ENCODE measurements at regions not wholly inside any gene's neighbourhood (a gene's known extent, or its start where the extent isn't known, plus 50 kb on each side); places are given as distances from the start of the nearest gene placed in this dataset.

DNA sequence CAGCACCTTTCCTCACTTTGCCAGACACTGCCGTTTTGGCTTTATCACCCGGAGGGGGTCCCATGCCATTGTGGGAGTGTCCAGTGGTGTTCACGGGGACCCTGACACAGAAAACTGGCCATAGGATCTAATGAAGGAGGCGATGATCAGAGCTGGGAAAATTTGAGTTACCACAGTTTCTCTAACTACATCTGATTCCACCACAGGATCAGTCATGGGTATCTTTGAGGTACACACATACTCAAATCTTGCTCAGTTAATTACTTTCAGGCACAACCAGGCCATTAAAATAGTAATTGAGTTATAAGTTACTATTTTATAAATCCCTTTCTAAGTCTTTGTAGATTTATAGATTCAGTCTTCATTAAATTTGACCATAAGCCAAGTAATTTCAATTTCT is 215.1 kb downstream of the PRL start:
- no peak for DNase-seq

DNA sequence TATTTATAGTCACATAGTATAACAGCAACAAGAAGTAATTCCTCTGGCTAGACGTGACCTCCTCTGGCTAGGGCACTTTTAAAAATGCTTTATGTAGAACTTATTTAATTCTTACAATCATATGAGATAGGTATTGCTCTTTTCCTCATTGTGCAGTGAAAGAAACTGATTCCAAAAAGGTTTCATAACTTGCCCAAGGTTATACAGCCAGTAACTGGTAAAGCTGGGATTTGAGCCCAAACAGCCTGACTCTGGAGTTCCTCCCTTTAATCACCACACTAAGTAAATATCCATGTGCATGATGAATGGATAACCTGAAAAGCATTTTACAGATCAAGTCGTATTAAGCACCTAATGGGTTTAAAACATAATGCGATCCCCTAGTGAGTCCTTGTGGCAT is 214.6 kb downstream of the PRL start:
- no peak for DNase-seq

DNA sequence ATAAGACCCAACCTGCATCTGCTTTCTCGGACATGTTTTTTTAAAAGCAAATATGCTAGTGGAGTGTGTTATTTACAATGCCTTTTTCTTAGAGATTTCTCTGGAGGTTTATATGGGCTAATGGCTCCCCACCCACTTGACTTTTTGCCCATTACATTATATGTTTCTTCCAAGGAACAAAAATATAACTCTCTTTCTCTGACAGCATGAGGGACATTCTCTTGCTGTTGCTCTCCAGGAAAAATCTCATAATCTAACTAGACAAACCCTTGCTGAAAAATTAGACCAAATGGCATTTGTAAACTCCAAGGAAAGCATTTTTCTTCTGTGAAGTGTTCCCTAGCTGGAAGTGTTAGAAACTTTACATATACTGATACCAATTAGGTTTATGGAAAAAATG is 213.7 kb downstream of the PRL start:
- no peak for DNase-seq

DNA sequence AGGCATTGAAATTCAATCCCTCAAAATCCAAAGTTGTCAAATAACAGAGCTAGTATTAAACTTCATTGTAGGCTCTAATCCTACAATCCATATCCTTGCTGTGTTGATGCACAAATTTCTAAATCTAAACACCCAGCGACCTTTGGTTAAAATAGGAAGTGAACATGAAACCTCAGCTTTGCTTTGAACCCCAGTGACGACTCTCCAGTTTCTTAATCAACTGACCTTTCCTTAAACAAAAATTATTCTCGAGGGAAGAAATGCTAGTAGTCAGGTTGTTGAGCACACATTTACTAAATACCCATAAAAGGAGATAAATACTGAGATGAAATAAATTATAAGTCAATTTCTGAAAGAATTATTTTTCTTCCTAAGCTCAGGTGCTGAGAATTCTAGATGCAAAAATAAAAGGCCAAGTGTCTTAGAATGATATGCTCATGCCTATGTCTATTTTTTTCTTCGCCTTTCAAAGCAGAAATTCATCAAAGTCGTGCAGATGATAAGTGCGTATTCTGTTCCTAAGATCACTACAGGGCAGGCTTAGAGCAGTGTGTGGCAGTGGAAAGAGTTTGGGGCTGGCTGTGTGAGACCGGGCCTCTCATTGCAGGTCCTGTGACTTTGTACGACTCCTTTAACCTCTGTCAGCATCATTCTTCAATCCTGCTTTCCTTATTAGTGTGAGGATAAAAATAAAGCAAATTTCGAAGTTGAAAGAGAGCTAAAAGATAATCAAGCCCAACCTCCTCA is 208.7 kb downstream of the PRL start:
- no peak for DNase-seq

DNA sequence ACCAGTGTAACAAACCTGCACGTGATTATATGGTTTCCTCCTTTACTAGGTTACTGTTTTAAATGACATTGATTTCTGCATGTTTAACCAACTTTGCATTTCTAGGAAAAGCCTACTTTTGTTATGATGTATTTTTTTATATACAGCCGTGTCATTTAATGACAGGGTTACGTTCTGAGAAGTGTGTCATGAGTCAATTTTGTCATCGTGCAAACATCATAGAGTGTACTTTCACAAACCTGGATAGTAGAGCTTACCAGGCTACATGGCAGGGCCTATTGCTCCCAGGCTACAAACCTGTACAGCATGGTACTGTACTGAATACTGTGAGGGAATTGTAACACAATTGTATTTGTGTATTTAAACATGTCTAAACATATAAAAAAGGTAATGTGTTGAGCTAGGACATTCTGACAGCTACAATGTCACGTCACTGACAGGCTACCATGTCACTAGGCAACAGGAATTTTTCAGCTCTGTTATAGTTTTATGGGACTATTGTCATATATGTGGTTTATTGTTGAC is 205.3 kb downstream of the PRL start:
- DNase-seq, result no peak

DNA sequence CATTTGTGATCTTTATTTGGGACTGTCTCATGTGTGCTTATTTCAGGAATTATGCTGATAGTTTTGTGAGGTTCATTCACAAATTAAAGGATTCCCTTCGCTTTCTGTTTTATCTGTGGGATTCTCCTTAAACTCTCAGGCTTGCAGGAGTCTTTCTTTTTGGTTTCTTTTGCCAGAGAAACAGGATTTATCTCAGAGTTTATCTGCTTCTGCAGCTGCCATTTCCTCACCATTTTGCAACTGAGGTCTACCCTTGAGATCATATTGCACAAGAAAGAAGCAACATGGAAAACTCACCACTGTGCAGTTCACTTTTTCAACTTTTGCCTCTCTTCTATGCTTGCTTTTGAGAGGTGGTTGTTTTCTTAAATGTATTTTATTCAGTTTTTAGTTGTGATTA is 201.0 kb downstream of the PRL start:
- DNase-seq, result no peak

DNA sequence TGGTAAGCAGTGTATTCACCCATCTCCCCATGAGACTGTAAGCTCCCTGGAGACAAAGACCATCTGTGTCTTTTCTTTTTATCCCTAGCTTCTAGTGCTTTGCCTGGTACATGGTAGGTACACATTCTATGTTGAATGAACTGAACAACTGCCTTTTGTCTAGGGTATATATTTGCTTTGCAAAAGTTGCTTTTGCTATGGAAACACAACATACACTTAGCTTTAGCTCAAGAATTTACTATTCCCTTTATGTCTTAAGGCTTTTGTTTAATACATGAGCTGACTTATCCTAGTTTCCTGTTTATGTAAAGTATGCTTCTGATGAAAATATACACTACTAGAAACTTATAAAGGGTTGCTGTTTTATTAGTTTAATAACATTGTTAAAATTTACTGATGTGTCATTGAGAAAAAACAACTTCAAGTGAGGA is 198.2 kb downstream of the PRL start:
- DNase-seq, result no peak

DNA sequence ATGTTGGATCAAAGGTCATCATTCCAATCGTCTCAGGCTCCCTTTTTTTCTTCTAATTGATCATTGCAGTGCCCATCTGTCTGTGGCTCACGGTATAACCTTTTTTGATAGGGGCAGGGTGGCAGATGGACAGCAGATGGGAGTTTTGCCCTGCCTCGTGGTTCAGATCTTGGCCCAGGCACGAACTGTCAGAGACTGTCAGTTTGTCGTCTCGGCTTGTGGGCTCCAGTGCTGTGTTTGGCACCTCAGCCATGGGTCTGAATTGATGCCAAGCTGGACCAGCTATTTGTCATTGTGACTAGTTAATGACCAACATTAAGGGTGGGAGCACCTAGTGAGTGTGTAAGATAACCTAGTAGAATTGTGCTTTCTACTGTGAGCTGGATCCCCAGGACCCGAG is 197.6 kb downstream of the PRL start:
- DNase-seq, result no peak

DNA sequence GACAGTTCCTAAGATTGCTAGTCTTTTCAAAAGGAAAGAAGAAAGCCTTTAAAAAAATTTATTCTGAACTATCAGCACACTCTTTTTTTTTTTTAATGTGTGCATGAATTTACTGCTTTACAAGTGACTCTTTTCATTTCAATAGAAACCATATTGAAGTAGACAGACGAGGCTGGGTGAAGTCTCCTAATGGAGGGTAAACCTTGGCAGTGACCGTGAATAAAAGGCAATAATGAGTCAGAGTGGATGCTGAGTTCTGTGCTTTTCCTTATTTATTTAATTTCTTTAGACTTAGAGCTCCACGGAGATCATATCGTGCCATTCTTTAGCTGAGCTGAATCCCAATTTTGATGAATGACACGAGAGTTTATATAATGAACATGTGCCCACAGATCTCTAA is 196.9 kb downstream of the PRL start:
- no peak for DNase-seq

DNA sequence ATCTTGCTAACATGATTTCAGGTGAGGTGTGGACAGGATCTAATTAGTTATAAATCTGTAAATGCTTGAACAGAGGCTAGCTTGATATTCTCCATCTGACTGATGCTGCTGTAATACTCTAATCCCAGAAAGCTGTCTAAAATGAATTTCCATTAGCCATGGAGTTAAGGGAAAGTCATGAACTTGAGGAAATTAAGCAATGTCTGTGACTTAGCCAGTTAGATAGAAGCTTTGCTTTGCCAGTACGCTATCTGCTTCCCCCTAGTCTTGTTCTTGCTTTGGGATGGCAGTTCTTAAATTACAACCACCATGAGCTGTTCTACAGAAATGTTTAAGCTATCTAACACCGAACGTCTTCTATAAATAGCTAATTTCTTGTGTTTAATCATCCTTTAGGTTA is 195.7 kb downstream of the PRL start:
- DNase-seq, result no peak

DNA sequence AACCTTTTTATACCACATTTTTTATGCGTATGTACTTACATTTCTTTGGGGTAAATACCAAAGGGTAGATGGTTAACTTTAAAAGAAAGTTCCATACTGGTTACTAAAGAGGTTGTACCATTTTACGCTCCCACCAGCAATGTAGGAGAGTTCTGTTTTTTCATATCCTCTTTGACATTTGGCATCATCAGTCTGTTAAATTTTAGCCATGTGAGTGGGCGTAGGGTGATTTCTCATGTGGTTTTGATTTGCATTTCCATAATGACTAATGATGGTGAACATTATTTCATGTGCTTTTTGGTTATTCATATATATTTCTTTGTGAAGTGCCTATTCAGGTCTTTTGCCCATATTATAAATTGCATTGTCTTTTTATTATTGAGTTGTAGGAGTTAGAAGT is 194.2 kb downstream of the PRL start:
- no peak for DNase-seq

DNA sequence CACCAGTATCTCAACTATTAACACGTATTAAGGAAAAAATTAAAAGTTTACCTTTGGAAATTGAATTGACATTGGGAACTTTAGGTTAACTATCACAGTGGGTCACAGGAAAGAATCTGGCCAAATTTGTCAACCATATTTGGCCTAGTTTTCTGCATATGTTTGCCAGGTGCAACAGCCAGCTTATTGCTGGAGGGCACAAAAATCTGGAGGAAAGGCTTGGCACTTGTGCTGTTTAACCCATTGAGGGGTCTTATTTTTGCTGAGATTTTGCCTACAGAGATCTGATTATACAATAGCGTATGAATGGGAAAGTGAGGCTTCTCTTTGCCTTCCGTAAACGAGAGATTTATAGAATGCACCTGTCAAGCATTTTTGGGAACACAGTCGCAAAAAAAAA is 190.4 kb downstream of the PRL start:
- no peak for DNase-seq

DNA sequence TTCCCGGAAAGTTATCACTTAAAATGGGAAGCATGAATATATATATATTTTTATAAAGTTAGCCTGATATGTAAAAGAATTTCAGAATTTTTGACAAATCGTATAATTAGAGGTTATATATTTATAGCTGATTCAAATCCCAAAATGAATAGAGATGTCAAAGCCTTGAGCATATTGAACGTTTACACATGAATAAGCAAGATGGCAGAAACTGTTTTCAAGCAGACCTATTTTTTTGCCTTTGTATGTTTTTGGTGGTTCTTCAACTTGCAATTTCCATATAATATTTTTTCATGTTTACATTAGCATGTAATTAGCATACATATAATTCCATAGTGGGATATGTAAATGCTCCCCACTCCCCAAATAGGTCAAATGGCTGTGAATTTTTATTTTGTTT is 189.9 kb downstream of the PRL start:
- no peak for DNase-seq

DNA sequence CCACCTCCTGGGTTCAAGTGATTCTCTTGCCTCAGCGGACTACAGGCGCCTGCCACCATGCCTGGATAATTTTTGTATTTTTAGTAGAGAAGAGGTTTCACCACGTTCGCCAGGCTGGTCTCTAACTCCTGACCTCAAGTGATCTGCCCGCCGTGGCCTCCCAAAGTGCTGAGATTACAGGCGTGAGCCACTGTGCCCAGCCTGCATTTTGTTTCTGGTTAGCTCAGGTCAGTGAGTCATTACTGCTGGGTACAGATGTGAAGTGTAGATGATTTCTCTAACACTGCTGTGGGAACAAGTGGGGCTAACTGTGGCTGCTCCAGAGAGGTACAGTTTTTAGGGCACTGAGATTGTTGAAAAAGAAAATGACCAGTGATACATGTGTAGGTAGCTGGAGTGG is 188.6 kb downstream of the PRL start:
- DNase-seq, result no peak

DNA sequence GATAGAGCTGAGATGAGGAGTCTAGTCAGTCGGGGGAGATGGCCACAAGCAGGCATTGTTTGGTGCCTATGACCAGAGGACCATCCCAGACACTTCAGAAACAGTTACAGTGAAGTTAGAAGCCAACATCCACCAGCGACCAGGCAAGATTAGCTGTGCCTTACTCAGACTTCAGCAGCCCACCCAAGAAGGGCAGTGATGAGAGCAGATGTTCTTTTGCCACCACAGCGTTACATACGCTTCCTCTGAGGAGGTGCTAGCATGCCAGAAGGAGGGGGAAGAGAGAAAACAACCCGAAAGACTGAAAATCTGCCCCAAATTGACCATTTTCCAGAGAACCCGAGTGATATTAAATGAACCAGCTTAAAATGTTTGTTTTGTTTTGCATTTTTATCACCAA is 186.8 kb downstream of the PRL start:
- DNase-seq, result no peak

DNA sequence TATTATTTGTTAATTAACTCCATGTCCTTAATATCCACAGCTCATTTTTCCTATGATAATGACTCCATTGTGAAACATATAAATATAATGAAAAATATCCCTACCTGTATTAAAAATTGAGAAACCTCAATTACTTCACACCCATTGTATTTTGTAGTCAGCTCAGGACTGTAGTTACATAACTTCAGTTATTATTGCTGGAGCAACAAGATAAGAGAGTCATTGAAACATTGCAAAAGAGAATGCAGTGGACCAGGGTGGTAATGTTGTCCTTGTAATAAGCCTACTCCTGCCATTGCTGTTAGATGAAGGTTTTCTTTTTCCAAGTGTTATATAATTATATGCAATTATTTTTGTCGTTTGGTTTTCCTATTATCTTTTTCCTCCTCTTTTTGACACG is 184.4 kb downstream of the PRL start:
- no peak for DNase-seq

DNA sequence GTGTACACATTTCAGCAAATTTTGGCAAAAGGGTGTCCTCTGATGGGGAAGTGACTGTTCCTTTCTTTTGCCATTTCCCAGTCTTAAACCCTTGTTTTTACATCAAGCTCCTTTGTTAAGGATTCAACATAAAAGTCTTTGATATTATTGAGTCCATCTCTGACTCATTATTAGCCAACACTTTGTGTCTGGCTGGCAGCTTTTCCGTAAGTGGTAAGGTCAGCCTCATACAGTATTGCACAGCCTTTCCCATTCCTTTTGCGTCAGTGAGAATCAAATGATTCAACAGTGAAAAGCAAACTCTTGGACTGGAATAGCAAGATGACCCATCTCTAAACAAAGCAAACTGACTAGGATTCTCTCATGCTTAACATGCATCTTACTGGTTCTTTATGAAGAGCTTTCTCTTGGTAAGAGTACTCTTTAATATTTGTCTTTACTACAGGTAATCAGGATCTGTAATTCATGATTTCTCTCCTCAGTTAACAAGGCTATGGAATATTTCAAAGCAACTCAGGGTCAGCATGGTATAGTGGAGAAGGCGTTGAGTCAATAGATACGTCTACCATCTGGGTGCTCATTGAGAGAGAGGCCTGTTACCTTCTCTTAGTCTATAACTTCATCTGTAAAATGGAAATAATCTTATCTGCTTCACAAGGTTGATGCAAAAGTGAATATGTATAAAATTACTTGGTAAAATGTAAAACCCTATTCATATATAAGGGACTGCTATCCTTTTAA is 183.6 kb downstream of the PRL start:
- no peak for DNase-seq

DNA sequence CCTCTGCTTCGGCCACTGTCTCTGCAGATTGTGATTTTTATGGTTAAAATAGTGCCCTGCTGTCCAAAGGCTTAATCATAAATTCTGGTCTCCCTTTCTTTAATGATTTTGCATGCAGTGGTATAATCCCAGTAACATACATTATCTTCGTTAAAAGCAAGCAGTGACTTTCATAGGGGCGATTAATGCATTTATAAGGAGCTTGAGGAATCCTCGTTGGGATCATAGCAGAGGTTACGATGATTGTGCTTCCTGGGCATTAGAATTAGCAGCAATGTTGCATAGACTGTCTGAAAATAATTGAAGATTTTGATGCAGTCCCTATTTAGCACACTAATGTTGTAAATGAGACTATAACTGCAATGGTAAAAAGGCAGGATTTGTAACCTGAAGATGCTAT is 181.3 kb downstream of the PRL start:
- no peak for DNase-seq

DNA sequence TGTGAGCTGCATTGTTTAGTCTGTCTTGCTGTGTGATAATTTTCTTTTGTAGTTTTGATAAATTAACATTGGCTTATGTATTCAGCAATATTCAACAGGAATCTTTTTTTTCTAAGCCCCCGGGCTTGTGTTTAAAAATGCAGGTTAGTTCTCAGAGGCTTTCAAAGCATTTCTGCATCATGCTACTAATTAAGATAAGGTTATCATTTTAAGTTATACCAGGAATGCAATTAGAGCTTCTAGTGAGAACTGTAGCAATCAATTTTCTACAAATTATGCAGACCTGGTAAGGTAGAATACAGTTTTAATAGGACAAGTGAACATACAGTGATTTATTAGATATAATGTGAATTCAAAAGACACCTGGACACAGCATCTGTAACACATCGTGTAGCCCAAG is 179.2 kb downstream of the PRL start:
- no peak for DNase-seq

DNA sequence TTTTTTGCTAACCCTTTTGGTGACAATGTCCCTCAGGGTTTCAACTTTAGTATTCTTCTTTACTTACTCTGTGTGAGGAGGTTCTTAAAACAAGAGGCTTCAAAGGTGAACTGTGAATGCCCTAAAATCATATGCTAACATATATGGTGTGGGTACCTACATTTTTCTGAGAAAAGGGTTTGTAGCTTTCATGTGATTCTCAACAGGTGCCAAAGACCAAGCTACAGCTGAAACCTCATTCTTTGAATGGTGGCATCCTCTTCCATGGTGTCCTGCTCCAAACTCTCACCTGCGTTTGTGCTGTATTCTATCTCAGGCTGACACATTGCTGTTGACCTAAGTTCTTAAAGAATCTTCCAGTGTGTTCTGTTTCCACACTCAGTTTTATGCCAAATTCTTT is 177.3 kb downstream of the PRL start:
- no peak for DNase-seq

DNA sequence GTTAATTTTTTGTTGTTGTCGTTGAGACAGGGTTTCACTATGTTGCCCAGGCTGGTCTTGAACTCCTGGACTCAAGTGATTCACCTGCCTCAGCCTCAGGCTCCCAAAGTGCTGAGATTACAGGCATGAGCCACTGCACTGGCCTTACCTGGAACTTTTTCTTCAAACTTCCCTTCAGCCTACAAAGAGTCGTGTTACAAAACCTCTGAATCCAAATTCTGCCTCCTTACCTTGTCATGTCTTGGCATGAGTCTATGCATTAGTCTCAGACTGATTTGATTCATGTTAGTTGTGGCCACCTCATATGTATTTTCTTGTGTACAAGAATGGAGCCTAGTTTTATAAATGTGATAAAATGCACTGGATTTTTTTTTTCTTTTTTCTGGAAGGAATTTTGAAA is 172.1 kb downstream of the PRL start:
- no peak for DNase-seq

DNA sequence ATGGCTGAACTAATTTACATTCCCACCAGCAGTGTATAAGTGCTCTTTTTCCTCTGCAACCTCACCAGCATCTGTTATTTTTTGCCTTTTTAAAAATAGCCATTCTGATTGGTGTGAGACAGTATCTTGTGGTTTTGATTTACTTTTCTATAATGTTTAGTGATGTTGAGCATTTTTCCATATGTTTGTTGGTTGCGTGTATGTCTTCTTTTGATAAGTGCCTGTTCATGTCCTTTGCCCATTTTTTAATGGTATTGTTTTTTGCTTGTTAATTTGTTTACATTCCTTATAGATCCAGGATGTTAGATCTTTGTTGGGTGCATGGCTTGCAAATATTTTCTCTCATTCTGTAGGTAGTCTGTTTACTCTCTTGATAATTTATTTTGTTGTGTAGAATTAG is 169.9 kb downstream of the PRL start:
- DNase-seq, result no peak

DNA sequence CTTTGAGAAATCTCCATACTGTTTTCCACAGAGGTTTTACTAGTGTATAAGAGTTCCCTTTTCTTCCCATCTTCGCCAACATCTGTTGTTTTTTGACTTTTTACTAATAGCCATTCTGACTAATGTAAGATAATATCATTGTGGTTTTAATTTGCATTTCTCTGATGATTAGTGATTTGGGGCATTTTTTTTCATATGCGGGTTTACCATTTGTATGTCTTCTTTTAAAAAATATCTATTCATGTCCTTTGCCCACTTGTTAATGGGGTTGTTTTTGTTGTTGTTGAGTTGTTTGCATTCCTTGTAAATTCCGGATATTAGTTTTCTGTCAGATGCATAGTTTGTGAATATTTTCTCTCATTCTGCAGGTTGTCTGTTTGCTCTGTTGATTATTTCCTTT is 167.1 kb downstream of the PRL start:
- DNase-seq, result no peak

DNA sequence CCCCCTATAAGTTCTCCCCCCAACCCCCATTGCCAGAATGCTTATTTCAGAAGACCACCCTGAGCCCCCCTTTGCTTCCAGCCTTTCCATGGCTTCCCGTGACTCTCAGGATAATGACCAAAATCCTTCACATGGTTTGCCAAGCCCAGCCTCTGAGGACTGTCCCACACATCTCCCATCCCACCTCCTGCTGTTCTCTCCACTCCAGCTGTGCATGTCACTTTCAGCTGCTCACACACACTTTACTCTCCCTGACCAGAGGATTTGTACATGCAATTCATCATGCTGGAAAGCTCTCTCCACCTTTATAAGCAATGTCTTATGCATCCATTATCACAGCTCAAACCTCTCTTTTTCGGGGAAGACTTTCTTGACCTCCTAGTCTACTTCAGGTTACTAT is 164.2 kb downstream of the PRL start:
- no peak for DNase-seq

DNA sequence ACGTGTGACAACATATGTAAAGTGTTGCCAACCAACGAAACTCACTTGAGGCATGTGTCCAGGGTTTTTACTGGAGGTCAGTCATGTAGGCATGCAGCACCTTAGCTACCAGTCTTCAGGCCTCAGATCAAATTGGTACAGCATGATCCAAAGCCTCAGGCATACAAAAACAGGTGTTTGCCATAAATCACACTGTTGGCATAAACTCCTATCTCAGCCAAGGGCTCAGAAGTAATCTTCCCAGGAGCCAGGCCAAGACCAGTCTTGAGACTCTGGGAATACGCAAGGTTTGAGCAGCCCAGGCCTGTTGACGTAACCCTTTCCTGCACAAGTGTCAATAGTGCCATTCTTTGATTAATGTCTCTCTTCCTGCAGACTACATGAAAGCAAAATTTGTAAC is 163.5 kb downstream of the PRL start:
- DNase-seq, result no peak
